ENCODE measurements at regions not wholly inside any gene's neighbourhood (a gene's known extent, or its start where the extent isn't known, plus 50 kb on each side); places are given as distances from the start of the nearest gene placed in this dataset.

- TF ChIP-seq, protein P1, sequence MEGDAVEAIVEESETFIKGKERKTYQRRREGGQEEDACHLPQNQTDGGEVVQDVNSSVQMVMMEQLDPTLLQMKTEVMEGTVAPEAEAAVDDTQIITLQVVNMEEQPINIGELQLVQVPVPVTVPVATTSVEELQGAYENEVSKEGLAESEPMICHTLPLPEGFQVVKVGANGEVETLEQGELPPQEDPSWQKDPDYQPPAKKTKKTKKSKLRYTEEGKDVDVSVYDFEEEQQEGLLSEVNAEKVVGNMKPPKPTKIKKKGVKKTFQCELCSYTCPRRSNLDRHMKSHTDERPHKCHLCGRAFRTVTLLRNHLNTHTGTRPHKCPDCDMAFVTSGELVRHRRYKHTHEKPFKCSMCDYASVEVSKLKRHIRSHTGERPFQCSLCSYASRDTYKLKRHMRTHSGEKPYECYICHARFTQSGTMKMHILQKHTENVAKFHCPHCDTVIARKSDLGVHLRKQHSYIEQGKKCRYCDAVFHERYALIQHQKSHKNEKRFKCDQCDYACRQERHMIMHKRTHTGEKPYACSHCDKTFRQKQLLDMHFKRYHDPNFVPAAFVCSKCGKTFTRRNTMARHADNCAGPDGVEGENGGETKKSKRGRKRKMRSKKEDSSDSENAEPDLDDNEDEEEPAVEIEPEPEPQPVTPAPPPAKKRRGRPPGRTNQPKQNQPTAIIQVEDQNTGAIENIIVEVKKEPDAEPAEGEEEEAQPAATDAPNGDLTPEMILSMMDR (IDR thresholded peaks at IDR 0.05; ENCODE audit: low read depth, low read length) = no peak
- no peak overlapping the region for H3K4me3 ChIP-seq (ENCODE audit: low read depth, low read length)
Measured at GRCh38 chr7:42611961-42612360, 299.9 kb downstream of the C7orf25 start.

GRCh38 chr7:42611289-42611928 lies 300.5 kb downstream of the C7orf25 start:
- H3K4me3 ChIP-seq (ENCODE audit: low read depth, low read length) = no peak overlapping the region
- TF ChIP-seq, protein P1 (IDR thresholded peaks at IDR 0.05; ENCODE audit: low read depth, low read length) = no peak

GRCh38 chr7:42606193-42606905 lies 305.5 kb downstream of the C7orf25 start:
- TF ChIP-seq, protein P1 (IDR thresholded peaks at IDR 0.05; ENCODE audit: low read depth, low read length) = no peak
- H3K4me3 ChIP-seq (ENCODE audit: low read depth, low read length) = no peak overlapping the region

DNA sequence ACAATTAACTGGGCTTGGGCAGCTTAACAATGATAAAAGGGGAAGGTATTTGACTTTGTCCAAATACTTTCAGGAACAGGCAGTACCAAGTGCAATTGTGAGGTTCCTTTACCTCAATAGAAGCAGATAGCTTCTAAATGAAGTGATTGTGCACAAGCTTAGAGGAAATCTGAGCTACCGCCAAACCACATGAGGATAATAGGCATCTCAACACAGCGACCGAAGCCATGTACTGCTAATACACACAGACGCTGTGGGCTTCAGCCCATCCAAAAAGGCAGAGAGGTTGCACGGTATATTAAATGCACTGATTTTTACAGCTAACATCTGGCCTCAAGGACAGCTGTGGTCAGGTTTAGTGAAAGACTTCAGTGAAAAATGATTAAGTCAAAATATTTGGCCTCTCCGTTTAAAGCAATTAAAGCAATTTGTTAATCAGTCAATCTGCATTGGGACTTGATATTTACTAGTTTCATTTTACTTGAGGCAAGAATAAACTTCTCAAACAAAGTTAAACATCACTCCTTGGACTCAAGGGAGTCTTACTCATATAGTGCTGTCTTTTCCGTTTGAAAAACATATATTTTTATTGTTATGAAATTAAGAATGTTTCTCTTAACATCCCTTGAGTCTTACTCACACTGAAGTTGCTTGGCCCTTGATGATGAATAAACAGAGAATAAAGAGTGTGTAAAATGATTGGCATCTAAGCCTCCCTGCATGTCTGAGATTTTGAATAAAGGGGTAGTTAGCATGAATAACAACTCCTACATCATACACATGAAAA lies 306.3 kb downstream of the C7orf25 start:
- TF ChIP-seq, protein P1 (IDR thresholded peaks at IDR 0.05; ENCODE audit: low read depth, low read length) = no peak
- no peak overlapping the region for H3K4me3 ChIP-seq (ENCODE audit: low read depth, low read length)

- H3K4me3 ChIP-seq (ENCODE audit: low read depth, low read length) = no peak overlapping the region
- TF ChIP-seq, protein P1 (IDR thresholded peaks at IDR 0.05; ENCODE audit: low read depth, low read length) = no peak
Measured at GRCh38 chr7:42603496-42603895, 308.4 kb downstream of the C7orf25 start.

DNA sequence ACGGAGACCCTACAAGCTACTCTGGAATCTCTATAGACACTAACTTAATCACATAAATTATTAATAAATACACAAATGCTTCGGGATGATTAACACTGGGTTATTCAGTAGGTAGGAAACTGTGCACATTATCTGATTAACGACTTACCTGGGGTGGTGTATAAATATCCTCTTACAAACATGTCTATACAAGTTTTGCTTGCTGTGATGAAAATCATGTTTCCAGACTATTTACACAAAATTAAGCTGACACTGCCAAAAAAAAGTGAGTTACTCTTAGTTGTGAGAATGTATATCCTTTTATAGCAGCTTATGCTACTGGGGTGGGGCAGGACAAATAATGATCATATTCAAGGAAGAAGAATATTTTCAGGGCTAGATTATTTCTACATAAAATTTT lies 314.6 kb downstream of the C7orf25 start:
- TF ChIP-seq, protein P1 (IDR thresholded peaks at IDR 0.05; ENCODE audit: low read depth, low read length) = no peak
- no peak overlapping the region for H3K4me3 ChIP-seq (ENCODE audit: low read depth, low read length)

DNA sequence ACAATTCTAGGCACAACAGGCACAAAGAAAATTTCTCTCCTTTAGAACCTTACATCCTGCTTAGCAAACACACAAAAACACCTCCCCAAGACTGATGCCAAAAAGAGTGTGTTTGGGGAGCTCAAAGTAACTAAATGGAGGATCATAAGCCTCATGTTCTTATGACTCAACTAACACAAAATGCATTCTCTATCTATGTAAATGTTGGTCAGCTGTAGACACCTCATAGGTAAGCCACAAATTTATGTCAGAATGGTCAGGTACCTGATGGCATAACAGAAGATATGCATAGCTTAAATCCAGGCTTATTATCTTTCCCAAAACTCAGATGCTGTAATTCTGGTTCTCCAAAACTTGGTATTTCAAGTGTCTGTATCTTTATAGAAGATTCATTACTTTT lies 315.1 kb downstream of the C7orf25 start:
- H3K4me3 ChIP-seq (ENCODE audit: low read depth, low read length) = no peak overlapping the region
- TF ChIP-seq, protein P1 (IDR thresholded peaks at IDR 0.05; ENCODE audit: low read depth, low read length) = no peak

Data from WI38 (cell line).